H1 (cell line): ENCODE measurements at regions not wholly inside any gene's neighbourhood (a gene's known extent, or its start where the extent isn't known, plus 50 kb on each side); places are given as distances from the start of the nearest gene placed in this dataset.
"Not testable (repeated sequence)": the region's sequence is repeated elsewhere in the genome, so short reads cannot be mapped to it uniquely, and the experiment has no call there.

Source experiments
- CTCF ChIA-PET: fragments of 300-600 bp; sonication (Branson Sonifier 250); formaldehyde crosslinking; loops from one replicate; lab custom pipeline; 2021; ENCODE audit not compliant: partially characterized antibody; lab: Charles Lee
- POLR2A ChIA-PET: fragments of 300-600 bp; sonication (Branson Sonifier 250); formaldehyde crosslinking; loops from one replicate; lab custom pipeline; 2021; ENCODE audit warnings: inconsistent platforms; ENCODE audit not compliant: partially characterized antibody; lab: Charles Lee
- DNase-seq, 2 experiments: peaks; one replicate each; pipeline versions ENCODE4 v3.0.0 to v3.0.0-alpha.2; 2010 to 2022; ENCODE audit warnings: low spot score in 2 of 2, low read depth in 1 of 2, mixed read lengths in 1 of 2
- FAIRE-seq: peaks from 2 replicates; lab custom pipeline; 2011; peaks lifted over from hg19 to GRCh38; lab: Jason Lieb, UNC
- H2AFZ ChIP-seq: 2 replicates; pipeline ENCODE4 v1.8.1; 2012; ENCODE audit warnings: low read length, inconsistent platforms
- H2AK5ac ChIP-seq: 2 replicates; pipeline ENCODE4 v1.6.1; 2013; ENCODE audit warnings: low read depth, low read length
- H2BK120ac ChIP-seq: replicated peaks from 2 replicates; pipeline ENCODE3; 2013; ENCODE audit warnings: low read depth, low read length, inconsistent platforms
- H2BK12ac ChIP-seq: 2 replicates; pipeline ENCODE4 v1.6.1; 2013; ENCODE audit warnings: low read depth, low read length
- H2BK15ac ChIP-seq: 2 replicates; pipeline ENCODE4 v1.6.1; 2013; ENCODE audit warnings: low read length
- H2BK20ac ChIP-seq: 2 replicates; pipeline ENCODE4 v1.6.1; 2013; ENCODE audit warnings: low read length
- H2BK5ac ChIP-seq: 2 replicates; pipeline ENCODE4 v1.6.1; 2013; ENCODE audit warnings: low read depth, low read length
- H3K14ac ChIP-seq: 2 replicates; pipeline ENCODE4 v1.6.1; 2013; ENCODE audit warnings: inconsistent platforms; ENCODE audit not compliant: insufficient read length
- H3K18ac ChIP-seq: 2 replicates; pipeline ENCODE4 v1.6.1; 2013; ENCODE audit warnings: low read length; ENCODE audit errors: extremely low read depth
- H3K23ac ChIP-seq: 2 replicates; pipeline ENCODE4 v1.6.1; 2013; ENCODE audit warnings: inconsistent platforms; ENCODE audit not compliant: insufficient read length
- H3K23me2 ChIP-seq: 2 replicates; pipeline ENCODE4 v1.6.1; 2013; ENCODE audit warnings: low read depth, low read length
- H3K27ac ChIP-seq: 2 replicates; pipeline ENCODE4 v1.6.1; 2011; ENCODE audit warnings: low read depth, low read length, inconsistent platforms
- H3K27me3 ChIP-seq, 4 experiments: replicated peaks in 1 of 4; 1 replicate in 1 of 4; 2 replicates in 3 of 4; pipeline versions ENCODE4 v1.6.1 to v1.8.1; 2011 to 2013; ENCODE audit warnings: low read length in 3 of 4, mild to moderate bottlenecking in 3 of 4, inconsistent platforms in 2 of 4, mixed read lengths in 2 of 4, moderate library complexity in 1 of 4; ENCODE audit not compliant: control insufficient read depth in 3 of 4, insufficient read depth in 3 of 4; ENCODE audit errors: extremely low read depth in 1 of 4
- H3K36me3 ChIP-seq, 4 experiments: 2 replicates each; pipeline versions ENCODE4 v1.6.1 to v1.8.1; 2011 to 2013; ENCODE audit warnings: mild to moderate bottlenecking in 4 of 4, low read length in 3 of 4, moderate library complexity in 2 of 4, control low read depth in 1 of 4, inconsistent platforms in 1 of 4; ENCODE audit not compliant: insufficient read depth in 4 of 4, control insufficient read depth in 2 of 4
- H3K4ac ChIP-seq: replicated peaks from 2 replicates; pipeline ENCODE3; 2013; ENCODE audit warnings: low read length, low read depth, mixed read lengths, inconsistent platforms; ENCODE audit not compliant: insufficient read length
- H3K4me1 ChIP-seq, 4 experiments: replicated peaks in 1 of 4; 1 replicate in 1 of 4; 2 replicates in 3 of 4; pipeline versions ENCODE4 v1.6.1 to v1.8.1; 2011 to 2013; ENCODE audit warnings: low read length in 3 of 4, inconsistent platforms in 2 of 4, mixed read lengths in 1 of 4; ENCODE audit not compliant: insufficient read depth in 4 of 4, control insufficient read depth in 3 of 4
- H3K4me2 ChIP-seq, 2 experiments: 2 replicates each; pipeline versions ENCODE4 v1.6.1 to v1.8.1; 2011 to 2013; ENCODE audit warnings: low read depth in 2 of 2, low read length in 2 of 2, control low read depth in 1 of 2, inconsistent platforms in 1 of 2, mild to moderate bottlenecking in 1 of 2; ENCODE audit not compliant: insufficient read depth in 1 of 2
- H3K4me3 ChIP-seq, 4 experiments: fragments of 200-600, 300-600 bp in 1 of 4; sonication (generic), shearing (Covaris generic), sonication (Bioruptor Twin) in 1 of 4; 2 replicates each; pipeline versions ENCODE4 v1.5.1 to v1.8.1; 2011 to 2016; ENCODE audit warnings: low read length in 4 of 4, low read depth in 3 of 4, control low read depth in 2 of 4, inconsistent platforms in 2 of 4, mild to moderate bottlenecking in 2 of 4, mixed read lengths in 1 of 4, moderate library complexity in 1 of 4; ENCODE audit not compliant: insufficient read depth in 2 of 4; ENCODE audit errors: extremely low read depth in 1 of 4
- H3K56ac ChIP-seq: replicated peaks from 2 replicates; pipeline ENCODE3; 2013; ENCODE audit warnings: low read depth, mild to moderate bottlenecking, mixed read lengths, low read length, inconsistent platforms; ENCODE audit not compliant: insufficient read length
- H3K79me1 ChIP-seq: 2 replicates; pipeline ENCODE4 v1.6.1; 2013; ENCODE audit warnings: low read depth, low read length, control low read depth
- H3K79me2 ChIP-seq, 2 experiments: 2 replicates each; pipeline versions ENCODE4 v1.6.1 to v1.8.1; 2012 to 2013; ENCODE audit warnings: low read length in 2 of 2, mild to moderate bottlenecking in 2 of 2, inconsistent platforms in 1 of 2; ENCODE audit not compliant: insufficient read depth in 2 of 2, control insufficient read depth in 1 of 2
- H3K9ac ChIP-seq, 4 experiments: replicated peaks in 1 of 4; 1 replicate in 1 of 4; 2 replicates in 3 of 4; pipeline versions ENCODE4 v1.6.1 to v1.8.1; 2011 to 2013; ENCODE audit warnings: low read depth in 3 of 4, low read length in 3 of 4, control low read depth in 2 of 4, mild to moderate bottlenecking in 2 of 4, moderate library complexity in 2 of 4, inconsistent platforms in 1 of 4; ENCODE audit errors: extremely low read depth in 1 of 4
- H3K9me3 ChIP-seq, 2 experiments: 2 replicates each; pipeline versions ENCODE4 v1.6.1 to v1.8.1; 2012 to 2013; ENCODE audit warnings: mild to moderate bottlenecking in 2 of 2, moderate library complexity in 2 of 2, control low read depth in 1 of 2, inconsistent platforms in 1 of 2, low read depth in 1 of 2, low read length in 1 of 2, mixed read lengths in 1 of 2; ENCODE audit not compliant: insufficient read depth in 2 of 2
- H4K20me1 ChIP-seq, 2 experiments: replicated peaks in 1 of 2; 2 replicates each; pipeline versions ENCODE3 to v1.8.1; 2011 to 2013; ENCODE audit warnings: inconsistent platforms in 2 of 2, low read length in 2 of 2, mild to moderate bottlenecking in 1 of 2; ENCODE audit not compliant: insufficient read depth in 2 of 2, control insufficient read depth in 1 of 2
- H4K5ac ChIP-seq: 2 replicates; pipeline ENCODE4 v1.6.1; 2013; ENCODE audit warnings: low read length, low read depth, mixed read lengths, inconsistent platforms; ENCODE audit not compliant: insufficient read length
- H4K8ac ChIP-seq: 2 replicates; pipeline ENCODE4 v1.8.0; 2013; ENCODE audit warnings: mild to moderate bottlenecking, moderate library complexity, low read length, inconsistent platforms; ENCODE audit not compliant: insufficient read depth; ENCODE audit errors: extremely low read depth
- H4K91ac ChIP-seq: replicated peaks from 2 replicates; pipeline ENCODE3; 2013; ENCODE audit warnings: low read length, mixed read lengths, inconsistent platforms; ENCODE audit not compliant: insufficient read length
- WGBS, 2 experiments: shearing (Covaris generic) in 1 of 2; methylation state at CpG; one replicate each; pipeline versions ENCODE4 v1.1.6 to v1.1.7; 2013 to 2015; ENCODE audit warnings: low lambda C conversion rate in 2 of 2, mixed read lengths in 2 of 2, inconsistent platforms in 1 of 2, low coverage in 1 of 2, missing lambda C conversion rate in 1 of 2; ENCODE audit not compliant: insufficient replicate concordance in 2 of 2, insufficient coverage in 1 of 2, insufficient read length in 1 of 2; ENCODE audit errors: extremely low coverage in 1 of 2, missing lambda C conversion rate in 1 of 2; 5-methylcytosine and 5-hydroxymethylcytosine counted together

DNA sequence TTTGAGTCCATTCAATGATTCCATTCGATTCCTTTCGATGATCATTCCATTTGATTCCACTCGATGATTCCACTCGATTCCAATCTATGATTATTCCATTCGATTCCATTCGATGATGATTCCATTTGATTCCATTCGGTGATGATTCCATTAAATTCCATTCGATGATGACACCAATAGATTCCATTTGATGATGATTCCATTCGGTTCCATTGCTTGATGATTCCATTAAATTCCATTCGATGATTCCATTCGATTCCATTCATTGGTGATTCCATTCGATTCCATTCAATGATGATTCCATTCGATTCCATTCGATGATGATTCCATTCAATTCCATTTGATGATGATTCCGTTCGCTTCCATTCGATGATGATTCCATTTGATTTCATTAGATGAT, 1104.1 kb downstream of the RPIA start:
- not testable (repeated sequence) for H3K14ac ChIP-seq

More for the DNA sequence above, 1104.1 kb downstream of the RPIA start:
- H3K79me2 ChIP-seq, DNase-seq, H3K4me3 ChIP-seq, H3K18ac ChIP-seq, H3K79me1 ChIP-seq, POLR2A ChIA-PET, H4K5ac ChIP-seq, H2BK120ac ChIP-seq, H3K23me2 ChIP-seq, H3K27me3 ChIP-seq, H3K23ac ChIP-seq, H2AK5ac ChIP-seq, H3K4ac ChIP-seq, H2BK5ac ChIP-seq, H2BK15ac ChIP-seq, H4K8ac ChIP-seq, H3K56ac ChIP-seq, H3K27ac ChIP-seq, FAIRE-seq, H3K4me2 ChIP-seq, H3K36me3 ChIP-seq, H4K20me1 ChIP-seq, H2BK12ac ChIP-seq, CTCF ChIA-PET, H3K4me1 ChIP-seq, H3K9ac ChIP-seq, H2AFZ ChIP-seq, H2BK20ac ChIP-seq, H4K91ac ChIP-seq: not testable (repeated sequence)
- WGBS, 2 experiments = 89% methylated on average over 17 of the region's 17 CpGs; no CpG with 5 or more reads in 1 of the 2 experiments
- H3K9me3 ChIP-seq = peaks cover 13 to 97% of the 10 kb centered on the region in 2 experiments
